H9 (cell line): ENCODE measurements at regions not wholly inside any gene's neighbourhood (a gene's known extent, or its start where the extent isn't known, plus 50 kb on each side); places are given as distances from the start of the nearest gene placed in this dataset.

Experiments used
- DNase-seq: peaks from one replicate; pipeline ENCODE4 v3.0.0-alpha.2; 2017
- H2AFZ ChIP-seq: one replicate; pipeline ENCODE4 v1.6.1; 2013; ENCODE audit warnings: mild to moderate bottlenecking, low read length, control low read depth, moderate library complexity
- H2AK5ac ChIP-seq: 2 replicates; pipeline ENCODE4 v1.6.1; 2013; ENCODE audit warnings: low read length, control low read depth, mixed read lengths; ENCODE audit not compliant: insufficient read length
- H2BK120ac ChIP-seq: one replicate; pipeline ENCODE4 v1.6.1; 2013; ENCODE audit warnings: low read depth, mild to moderate bottlenecking, low read length, control low read depth, inconsistent platforms; ENCODE audit not compliant: poor library complexity, severe bottlenecking
- H2BK12ac ChIP-seq: 2 replicates; pipeline ENCODE4 v1.6.1; 2013; ENCODE audit warnings: low read length, control low read depth, mixed read lengths, low read depth; ENCODE audit not compliant: insufficient read length
- H2BK15ac ChIP-seq: 2 replicates; pipeline ENCODE4 v1.6.1; 2013; ENCODE audit warnings: low read depth, low read length, control low read depth
- H2BK20ac ChIP-seq: one replicate; pipeline ENCODE4 v1.6.1; 2013; ENCODE audit warnings: low read depth, mild to moderate bottlenecking, low read length, control low read depth, inconsistent platforms; ENCODE audit not compliant: poor library complexity, severe bottlenecking
- H2BK5ac ChIP-seq: 2 replicates; pipeline ENCODE4 v1.6.1; 2013; ENCODE audit warnings: low read length, control low read depth, mixed read lengths; ENCODE audit not compliant: insufficient read length
- H3K14ac ChIP-seq: 2 replicates; pipeline ENCODE4 v1.6.1; 2013; ENCODE audit warnings: low read length, control low read depth; ENCODE audit not compliant: insufficient read depth
- H3K18ac ChIP-seq: 2 replicates; pipeline ENCODE4 v1.6.1; 2013; ENCODE audit warnings: low read depth, mild to moderate bottlenecking, mixed read lengths, low read length, control low read depth; ENCODE audit not compliant: insufficient read length
- H3K23ac ChIP-seq: 2 replicates; pipeline ENCODE4 v1.6.1; 2013; ENCODE audit warnings: low read length, control low read depth, mixed read lengths, low read depth; ENCODE audit not compliant: insufficient read length
- H3K23me2 ChIP-seq: 2 replicates; pipeline ENCODE4 v1.6.1; 2013; ENCODE audit warnings: low read depth, mild to moderate bottlenecking, mixed read lengths, low read length, control low read depth; ENCODE audit not compliant: insufficient read length, poor library complexity, severe bottlenecking
- H3K27ac ChIP-seq: 2 replicates; pipeline ENCODE4 v1.5.1; 2013; ENCODE audit warnings: low read length, control low read depth, mixed read lengths, low read depth; ENCODE audit not compliant: insufficient read length
- H3K27me3 ChIP-seq: 2 replicates; pipeline ENCODE4 v1.6.1; 2013; ENCODE audit warnings: low read length, control low read depth, inconsistent platforms; ENCODE audit not compliant: insufficient read depth
- H3K4ac ChIP-seq: 2 replicates; pipeline ENCODE4 v1.6.1; 2013; ENCODE audit warnings: low read depth, mild to moderate bottlenecking, control low read depth, inconsistent platforms, low read length, moderate library complexity
- H3K4me1 ChIP-seq: 2 replicates; pipeline ENCODE4 v1.6.1; 2013; ENCODE audit warnings: low read length, control low read depth, inconsistent platforms; ENCODE audit not compliant: insufficient read depth
- H3K4me2 ChIP-seq: 2 replicates; pipeline ENCODE4 v1.6.1; 2013; ENCODE audit warnings: low read length, control low read depth, mixed read lengths; ENCODE audit not compliant: insufficient read length, insufficient read depth
- H3K56ac ChIP-seq: 2 replicates; pipeline ENCODE4 v1.6.1; 2013; ENCODE audit warnings: low read depth, mild to moderate bottlenecking, mixed read lengths, low read length, control low read depth; ENCODE audit not compliant: insufficient read length
- H3K79me1 ChIP-seq: 2 replicates; pipeline ENCODE4 v1.6.1; 2013; ENCODE audit warnings: low read depth, mild to moderate bottlenecking, moderate library complexity, low read length, control low read depth, inconsistent platforms; ENCODE audit not compliant: insufficient read depth, poor library complexity, severe bottlenecking
- H3K79me2 ChIP-seq: 2 replicates; pipeline ENCODE4 v1.6.1; 2013; ENCODE audit warnings: low read length, control low read depth, inconsistent platforms; ENCODE audit not compliant: insufficient read depth
- H3K9ac ChIP-seq: 2 replicates; pipeline ENCODE4 v1.6.1; 2013; ENCODE audit warnings: low read length, control low read depth, mixed read lengths; ENCODE audit not compliant: insufficient read length; ENCODE audit errors: extremely low read depth
- H3K9me3 ChIP-seq: one replicate; pipeline ENCODE4 v1.6.1; 2013; ENCODE audit warnings: low read depth, low read length, inconsistent platforms; ENCODE audit not compliant: control insufficient read depth
- H3T11ph ChIP-seq: one replicate; pipeline ENCODE4 v1.6.1; 2013; ENCODE audit warnings: mild to moderate bottlenecking, low read length, control low read depth, inconsistent platforms
- H4K20me1 ChIP-seq: one replicate; pipeline ENCODE4 v1.6.1; 2013; ENCODE audit not compliant: control insufficient read depth, insufficient read length, insufficient read depth
- H4K5ac ChIP-seq: 2 replicates; pipeline ENCODE4 v1.6.1; 2013; ENCODE audit warnings: low read depth, mild to moderate bottlenecking, mixed read lengths, low read length, control low read depth; ENCODE audit not compliant: insufficient read length
- H4K8ac ChIP-seq: replicated peaks from 2 replicates; pipeline ENCODE4 v1.6.1; 2013; ENCODE audit warnings: low read length, control low read depth, mixed read lengths, low read depth; ENCODE audit not compliant: insufficient read length
- H4K91ac ChIP-seq: 2 replicates; pipeline ENCODE4 v1.6.1; 2013; ENCODE audit warnings: low read depth, mild to moderate bottlenecking, moderate library complexity, mixed read lengths, low read length, control low read depth; ENCODE audit not compliant: insufficient read length
- H3K27ac Mint-ChIP-seq, 3 experiments: 2 replicates in 2 of 3; 3 replicates in 1 of 3; pipeline ENCODE4 v1.8.0; 2020 to 2021; ENCODE audit warnings: mixed read lengths in 3 of 3, mild to moderate bottlenecking in 1 of 3, moderate library complexity in 1 of 3
- H3K27me3 Mint-ChIP-seq: 2 replicates; pipeline ENCODE4 v1.8.0; 2021; ENCODE audit warnings: low read depth, mild to moderate bottlenecking, moderate library complexity, mixed read lengths
- H3K36me3 Mint-ChIP-seq, 3 experiments: 2 replicates in 2 of 3; 3 replicates in 1 of 3; pipeline ENCODE4 v1.8.0; 2020 to 2021; ENCODE audit warnings: low read depth in 3 of 3, mixed read lengths in 3 of 3; ENCODE audit not compliant: insufficient read depth in 1 of 3
- H3K4me1 Mint-ChIP-seq, 2 experiments: 2 replicates each; pipeline ENCODE4 v1.8.0; 2020; ENCODE audit warnings: mixed read lengths in 2 of 2
- H3K4me3 Mint-ChIP-seq, 2 experiments: 2 replicates in 1 of 2; 3 replicates in 1 of 2; pipeline ENCODE4 v1.8.0; 2020 to 2021; ENCODE audit warnings: mild to moderate bottlenecking in 2 of 2, mixed read lengths in 2 of 2, moderate library complexity in 1 of 2
- H3K9me3 Mint-ChIP-seq, 2 experiments: 2 replicates in 1 of 2; 3 replicates in 1 of 2; pipeline ENCODE4 v1.8.0; 2020; ENCODE audit warnings: mild to moderate bottlenecking in 2 of 2, mixed read lengths in 2 of 2, moderate library complexity in 1 of 2
- WGBS: extraction: QIAGEN DNeasy Blood & Tissue Kit; methylation state at CpG from one replicate; pipeline ENCODE4 v1.1.7; 2013; ENCODE audit warnings: missing lambda C conversion rate, low lambda C conversion rate, mixed read lengths; ENCODE audit not compliant: insufficient read length; ENCODE audit errors: extremely low coverage; 5-methylcytosine and 5-hydroxymethylcytosine counted together
- TF ChIP-seq, protein P1 (sequence below): fragments of 200-600 bp; sonication (generic); conservative IDR thresholded peaks from 3 replicates; pipeline ENCODE4 v1.8.0; 2021; ENCODE audit warnings: antibody characterized with exemption, mild to moderate bottlenecking

DNA sequence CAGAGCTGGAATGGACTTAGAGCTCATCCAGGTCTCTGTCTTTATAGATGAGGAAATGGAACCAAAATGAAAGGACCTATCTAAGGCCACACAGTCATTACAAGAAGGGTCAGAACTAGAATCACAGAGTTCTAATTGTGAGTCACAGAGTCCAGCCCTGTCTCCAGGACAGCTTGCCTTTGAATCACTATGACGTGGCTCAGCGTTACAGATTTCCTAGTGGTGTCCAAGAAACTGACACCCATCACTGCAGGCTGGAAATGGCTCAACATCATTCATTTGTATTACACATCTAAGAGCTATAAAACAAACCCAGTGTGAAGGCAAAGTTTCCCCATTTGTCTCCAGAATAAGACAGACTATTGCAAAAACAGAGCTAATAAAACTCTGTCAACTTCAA lies 164.3 kb upstream of the SIX2 start:
- peaks cover 0 to 6% of the 10 kb centered on the region in 2 experiments; a peak in 1 of 5 replicates for H3K9me3 Mint-ChIP-seq
- TF ChIP-seq, protein P1, sequence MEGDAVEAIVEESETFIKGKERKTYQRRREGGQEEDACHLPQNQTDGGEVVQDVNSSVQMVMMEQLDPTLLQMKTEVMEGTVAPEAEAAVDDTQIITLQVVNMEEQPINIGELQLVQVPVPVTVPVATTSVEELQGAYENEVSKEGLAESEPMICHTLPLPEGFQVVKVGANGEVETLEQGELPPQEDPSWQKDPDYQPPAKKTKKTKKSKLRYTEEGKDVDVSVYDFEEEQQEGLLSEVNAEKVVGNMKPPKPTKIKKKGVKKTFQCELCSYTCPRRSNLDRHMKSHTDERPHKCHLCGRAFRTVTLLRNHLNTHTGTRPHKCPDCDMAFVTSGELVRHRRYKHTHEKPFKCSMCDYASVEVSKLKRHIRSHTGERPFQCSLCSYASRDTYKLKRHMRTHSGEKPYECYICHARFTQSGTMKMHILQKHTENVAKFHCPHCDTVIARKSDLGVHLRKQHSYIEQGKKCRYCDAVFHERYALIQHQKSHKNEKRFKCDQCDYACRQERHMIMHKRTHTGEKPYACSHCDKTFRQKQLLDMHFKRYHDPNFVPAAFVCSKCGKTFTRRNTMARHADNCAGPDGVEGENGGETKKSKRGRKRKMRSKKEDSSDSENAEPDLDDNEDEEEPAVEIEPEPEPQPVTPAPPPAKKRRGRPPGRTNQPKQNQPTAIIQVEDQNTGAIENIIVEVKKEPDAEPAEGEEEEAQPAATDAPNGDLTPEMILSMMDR, result no peak
- peaks cover 5% of the 10 kb centered on the region; the same call in 1 of the 2 replicates for H3K27me3 ChIP-seq

More for the DNA sequence above, 164.3 kb upstream of the SIX2 start:
- Histone ChIP-seq H4K5ac (no peak overlapping the region), H3K9ac (no peak overlapping the region), H3T11ph (no peak overlapping the region), H2BK15ac (no peak overlapping the region), H2AFZ (no peak overlapping the region), H3K14ac (no peak overlapping the region), H3K27ac (no peak overlapping the region), H3K9me3 (no peaks in the 10 kb centered on the region), H3K18ac (no peak overlapping the region), H2BK12ac (no peak overlapping the region), H2BK20ac (no peak overlapping the region), H2AK5ac (no peak overlapping the region), H2BK120ac (no peak overlapping the region), H4K20me1 (no peaks in the 10 kb centered on the region), H3K4me1 (no peaks in the 10 kb centered on the region), H3K23ac (no peak overlapping the region), H2BK5ac (no peak overlapping the region), H3K4ac (no peak overlapping the region), H3K79me2 (peaks cover 2% of the 10 kb centered on the region; the same call in 1 of the 2 replicates), H3K23me2 (peaks cover 19% of the 10 kb centered on the region), H4K91ac (no peak overlapping the region), H4K8ac (no peak overlapping the region), H3K79me1 (no peaks in the 10 kb centered on the region), H3K56ac (no peak overlapping the region), H3K4me2 (no peak overlapping the region)
- Mint-ChIP-seq H3K4me3 (no peak overlapping the region), H3K4me1 (peaks cover 18% of the 10 kb centered on the region in 2 experiments), H3K27ac (no peak overlapping the region), H3K27me3 (peaks cover 53% of the 10 kb centered on the region), H3K36me3 (peaks cover 0 to 5% (median 0%) of the 10 kb centered on the region in 3 experiments; a peak in 1 of 7 replicates)
- DNase-seq, result no peak
- no CpG with 5 or more reads among the region's 2 CpGs for WGBS
